NB4 (cell line): ENCODE measurements at regions not wholly inside any gene's neighbourhood (a gene's known extent, or its start where the extent isn't known, plus 50 kb on each side); places are given as distances from the start of the nearest gene placed in this dataset.
"Not testable (repeated sequence)": the region's sequence is repeated elsewhere in the genome, so short reads cannot be mapped to it uniquely, and the experiment has no call there.

Experiments used
- DNase-seq: peaks from one replicate; pipeline ENCODE4 v3.0.0; 2010; ENCODE audit warnings: low read depth
- H3K4me3 ChIP-seq: one replicate; pipeline ENCODE4 v1.5.1; 2011; ENCODE audit warnings: mild to moderate bottlenecking, low read depth, low read length, moderate library complexity
- MYC ChIP-seq: IDR thresholded peaks from 2 replicates; pipeline ENCODE4 v1.6.1; 2011; ENCODE audit warnings: low read depth, low read length
- POLR2A ChIP-seq: IDR thresholded peaks from 2 replicates; pipeline ENCODE4 v1.6.1; 2011; ENCODE audit warnings: mild to moderate bottlenecking; ENCODE audit not compliant: insufficient read length; ENCODE audit errors: extremely low read depth
- TF ChIP-seq, protein P1 (sequence below): IDR thresholded peaks from one replicate; pipeline ENCODE4 v1.5.1; 2012; ENCODE audit warnings: low read depth, low read length
- TF ChIP-seq, protein P2 (sequence below): IDR thresholded peaks from 2 replicates; pipeline ENCODE4 v1.6.1; 2011; ENCODE audit warnings: low read depth, low read length

- peak; percentile 11 for DNase-seq
- H3K4me3 ChIP-seq, result no peak overlapping the region
- TF ChIP-seq, protein P1, sequence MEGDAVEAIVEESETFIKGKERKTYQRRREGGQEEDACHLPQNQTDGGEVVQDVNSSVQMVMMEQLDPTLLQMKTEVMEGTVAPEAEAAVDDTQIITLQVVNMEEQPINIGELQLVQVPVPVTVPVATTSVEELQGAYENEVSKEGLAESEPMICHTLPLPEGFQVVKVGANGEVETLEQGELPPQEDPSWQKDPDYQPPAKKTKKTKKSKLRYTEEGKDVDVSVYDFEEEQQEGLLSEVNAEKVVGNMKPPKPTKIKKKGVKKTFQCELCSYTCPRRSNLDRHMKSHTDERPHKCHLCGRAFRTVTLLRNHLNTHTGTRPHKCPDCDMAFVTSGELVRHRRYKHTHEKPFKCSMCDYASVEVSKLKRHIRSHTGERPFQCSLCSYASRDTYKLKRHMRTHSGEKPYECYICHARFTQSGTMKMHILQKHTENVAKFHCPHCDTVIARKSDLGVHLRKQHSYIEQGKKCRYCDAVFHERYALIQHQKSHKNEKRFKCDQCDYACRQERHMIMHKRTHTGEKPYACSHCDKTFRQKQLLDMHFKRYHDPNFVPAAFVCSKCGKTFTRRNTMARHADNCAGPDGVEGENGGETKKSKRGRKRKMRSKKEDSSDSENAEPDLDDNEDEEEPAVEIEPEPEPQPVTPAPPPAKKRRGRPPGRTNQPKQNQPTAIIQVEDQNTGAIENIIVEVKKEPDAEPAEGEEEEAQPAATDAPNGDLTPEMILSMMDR, result no peak
- TF ChIP-seq, protein P2, sequence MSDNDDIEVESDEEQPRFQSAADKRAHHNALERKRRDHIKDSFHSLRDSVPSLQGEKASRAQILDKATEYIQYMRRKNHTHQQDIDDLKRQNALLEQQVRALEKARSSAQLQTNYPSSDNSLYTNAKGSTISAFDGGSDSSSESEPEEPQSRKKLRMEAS, result no peak
- TF ChIP-seq MYC (no peak), POLR2A (no peak)
These were observed 71.5 kb upstream of the N4BP1 start for GRCh38 chr16:48681520-48681919.

DNA sequence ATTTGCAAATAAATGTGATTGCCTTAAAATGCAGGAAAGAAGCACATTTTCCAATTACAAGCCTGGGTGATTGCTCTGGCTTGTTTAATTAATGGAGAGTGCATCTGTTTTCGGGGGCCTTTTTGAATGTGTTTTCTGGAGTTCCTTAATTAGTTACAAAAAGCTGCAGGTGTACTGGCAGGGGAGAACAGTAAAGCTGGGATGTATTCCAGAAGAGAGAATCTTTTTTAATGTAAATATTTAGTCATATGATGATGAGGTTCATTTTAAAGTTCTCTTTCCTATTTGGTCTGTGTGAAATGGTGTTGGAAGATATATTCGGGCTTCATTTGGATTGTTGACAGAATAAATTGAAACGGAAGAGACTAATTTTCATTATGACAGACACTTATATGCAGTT, 70.9 kb upstream of the N4BP1 start:
- no peak for DNase-seq
- H3K4me3 ChIP-seq, result no peak overlapping the region
- TF ChIP-seq MYC, result no peak
- TF ChIP-seq, protein P2, result no peak
- TF ChIP-seq, protein P1, result no peak
- TF ChIP-seq POLR2A, result no peak

DNA sequence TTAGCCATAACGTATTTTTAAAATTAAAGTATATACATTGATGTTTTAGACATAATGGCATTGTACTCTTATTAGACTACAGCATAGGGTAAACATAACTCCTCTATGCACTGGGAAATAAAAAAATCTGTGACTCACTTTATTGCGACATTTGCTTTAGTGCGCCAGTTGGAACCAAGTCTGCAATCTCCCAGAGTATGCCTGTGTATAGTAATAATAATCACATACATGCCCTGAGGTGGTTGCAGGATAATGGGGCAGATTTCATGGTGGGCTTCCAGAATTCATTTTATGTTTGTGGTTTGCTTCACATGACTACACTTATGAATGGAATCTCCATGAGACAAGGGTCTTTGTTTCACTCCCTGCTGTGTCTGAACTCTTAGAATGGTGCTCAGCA, 66.9 kb upstream of the N4BP1 start:
- TF ChIP-seq, protein P2, result no peak
- TF ChIP-seq, protein P1, result no peak
- TF ChIP-seq MYC, result no peak
- TF ChIP-seq POLR2A, result no peak

DNA sequence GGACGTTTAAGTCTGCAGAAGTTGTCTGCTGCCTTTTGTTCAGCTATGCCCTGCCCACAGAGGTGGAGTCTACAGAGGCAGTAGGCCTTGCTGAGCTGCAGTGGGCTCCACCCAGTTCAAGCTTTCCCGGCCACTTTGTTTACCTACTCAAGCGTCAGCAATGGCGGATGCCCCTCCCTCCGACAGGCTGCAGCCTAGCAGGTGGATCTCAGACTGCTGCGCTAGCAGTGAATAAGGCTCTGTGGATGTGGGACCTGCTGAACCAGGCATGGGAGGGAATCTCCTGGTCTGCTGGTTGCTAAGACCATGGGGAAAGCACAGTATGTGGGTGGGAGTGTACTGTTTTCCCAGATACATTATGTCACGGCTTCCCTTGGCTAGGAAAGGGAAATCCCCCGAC, 58.2 kb upstream of the N4BP1 start:
- DNase-seq, result not testable (repeated sequence)

More for the DNA sequence above, 66.9 kb upstream of the N4BP1 start:
- no peak overlapping the region for H3K4me3 ChIP-seq
- peak; percentile 32 for DNase-seq

DNA sequence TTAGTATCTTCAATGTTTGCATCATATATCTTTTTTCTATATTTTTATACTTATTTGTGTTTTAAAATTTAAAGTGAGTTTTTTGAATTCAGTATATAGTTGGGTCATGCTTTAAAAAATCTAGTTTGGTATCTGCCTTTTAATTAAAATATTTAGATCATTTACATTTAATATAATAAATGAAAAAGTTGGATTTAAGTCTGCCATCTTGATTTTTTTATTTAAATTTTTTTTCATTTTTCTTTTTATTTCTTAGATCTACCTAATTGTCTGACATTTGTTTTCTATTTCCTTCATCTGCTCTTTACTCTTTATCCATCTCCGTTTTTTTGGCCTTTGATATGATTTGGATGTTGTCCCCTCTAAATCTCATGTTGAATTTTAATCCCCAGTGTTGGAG, 50.0 kb upstream of the N4BP1 start:
- H3K4me3 ChIP-seq, result no peak overlapping the region
- TF ChIP-seq, protein P1, result no peak
- TF ChIP-seq, protein P2, result no peak
- DNase-seq, result no peak

More for the DNA sequence above, 58.2 kb upstream of the N4BP1 start:
- not testable (repeated sequence) for H3K4me3 ChIP-seq
